ENCODE measurements at regions not wholly inside any gene's neighbourhood (a gene's known extent, or its start where the extent isn't known, plus 50 kb on each side); places are given as distances from the start of the nearest gene placed in this dataset.

GRCh38 chr3:42019953-42020260, 58.0 kb upstream of the ULK4 start:
- TF ChIP-seq EZH2 (IDR thresholded peaks at IDR 0.05; ENCODE audit: borderline replicate concordance, insufficient read depth, low read depth, low read length, poor library complexity, severe bottlenecking) (no peak), CTCF (IDR thresholded peaks at IDR 0.05) (no peak)
